Thyroid gland (tissue), 4 donors: ENCODE measurements at regions not wholly inside any gene's neighbourhood (a gene's known extent, or its start where the extent isn't known, plus 50 kb on each side); places are given as distances from the start of the nearest gene placed in this dataset.

ENCODE experiments used
- DNase-seq, 2 donors: peaks; one replicate each; pipeline ENCODE4 v3.0.0-alpha.2; 2019
- H3K27ac ChIP-seq, 3 donors: fragments of 200-600 bp; sonication (generic); 1 replicate in 2 of 3; 2 replicates in 1 of 3; pipeline ENCODE4 v1.5.1; 2016 to 2019; ENCODE audit warnings: mild to moderate bottlenecking in 1 of 3, moderate library complexity in 1 of 3
- H3K27me3 ChIP-seq: fragments of 200-600 bp; sonication (generic); one replicate; pipeline ENCODE4 v1.5.1; 2019
- H3K36me3 ChIP-seq, 2 donors: fragments of 200-600 bp; sonication (generic); one replicate each; pipeline ENCODE4 v1.5.1; 2016 to 2019
- H3K4me1 ChIP-seq, 2 donors: fragments of 200-600 bp; sonication (generic); one replicate each; pipeline ENCODE4 v1.5.1; 2017 to 2019
- H3K4me3 ChIP-seq, 3 donors: fragments of 200-600 bp; sonication (generic); replicated peaks in 1 of 3; 1 replicate in 2 of 3; 2 replicates in 1 of 3; pipeline ENCODE4 v1.5.1; 2016; ENCODE audit warnings: mild to moderate bottlenecking in 1 of 3
- H3K9me3 ChIP-seq: fragments of 200-600 bp; sonication (generic); one replicate; pipeline ENCODE4 v1.5.1; 2017
- CTCF ChIP-seq, 6 experiments: fragments of 200-600 bp in 3 of 6; fragments of 450-650 bp in 3 of 6; sonication (generic) in 3 of 6; IDR thresholded peaks; one replicate each; pipeline ENCODE4 v1.5.1; 2016 to 2019; ENCODE audit warnings: antibody characterized with exemption in 6 of 6, mild to moderate bottlenecking in 2 of 6, inconsistent platforms in 1 of 6, moderate library complexity in 1 of 6
- POLR2A ChIP-seq, 2 donors: fragments of 450-650 bp; IDR thresholded peaks; one replicate each; pipeline ENCODE4 v1.6.1; 2017; ENCODE audit warnings: antibody characterized with exemption in 2 of 2, mild to moderate bottlenecking in 2 of 2, moderate library complexity in 1 of 2
- WGBS, 2 donors: methylation state at CpG; one replicate each; pipeline ENCODE4 v1.1.5; 2017; 5-methylcytosine and 5-hydroxymethylcytosine counted together
- intact Hi-C: fragments of 100-400 bp; cut with DNase I; formaldehyde crosslinking; loops from one replicate; pipeline ENCODE4 v1.15.1; 2023

GRCh38 chr14:100450736-100451135 is 127.6 kb downstream of the SLC25A47 start:
- no peak overlapping the region for H3K4me3 ChIP-seq
- DNase-seq = no peak
- H3K27ac ChIP-seq = no peak overlapping the region
- H3K36me3 ChIP-seq = no peaks in the 10 kb centered on the region
- H3K4me1 ChIP-seq = no peaks in the 10 kb centered on the region
- TF ChIP-seq POLR2A (IDR thresholded peaks at IDR 0.05) (no peak), CTCF (IDR thresholded peaks at IDR 0.05) (no peak)
- WGBS, 2 donors = 81 to 84% methylated on average over 6 of the region's 6 CpGs
- no peaks in the 10 kb centered on the region for H3K9me3 ChIP-seq
- intact Hi-C loops = no loop called here
- H3K27me3 ChIP-seq = no peaks in the 10 kb centered on the region

GRCh38 chr14:100451264-100451663 is 128.1 kb downstream of the SLC25A47 start:
- 91 to 92% methylated on average over 6 of the region's 6 CpGs for WGBS, 2 donors
- TF ChIP-seq CTCF (IDR thresholded peaks at IDR 0.05) (no peak), POLR2A (IDR thresholded peaks at IDR 0.05) (no peak)
- Histone ChIP-seq H3K9me3 (no peaks in the 10 kb centered on the region), H3K27ac (no peak overlapping the region), H3K27me3 (no peaks in the 10 kb centered on the region), H3K4me3 (no peak overlapping the region), H3K36me3 (no peaks in the 10 kb centered on the region), H3K4me1 (no peaks in the 10 kb centered on the region)
- no peak for DNase-seq
- intact Hi-C loops = no loop called here

- Histone ChIP-seq H3K27me3 (no peaks in the 10 kb centered on the region), H3K9me3 (no peaks in the 10 kb centered on the region), H3K4me1 (no peaks in the 10 kb centered on the region), H3K27ac (no peak overlapping the region), H3K36me3 (no peaks in the 10 kb centered on the region), H3K4me3 (no peak overlapping the region)
- 72 to 82% methylated on average over 2 of the region's 2 CpGs for WGBS, 2 donors
- TF ChIP-seq POLR2A (IDR thresholded peaks at IDR 0.05) (no peak), CTCF (IDR thresholded peaks at IDR 0.05) (no peak)
- intact Hi-C loops = no loop called here
- DNase-seq = no peak
These were observed 130.8 kb downstream of the SLC25A47 start for GRCh38 chr14:100453930-100454329.

- DNase-seq = no peak
- H3K27me3 ChIP-seq = no peaks in the 10 kb centered on the region
- 83 to 94% methylated on average over 1 of the region's 1 CpG for WGBS, 2 donors
- no peaks in the 10 kb centered on the region for H3K4me1 ChIP-seq
- no peak overlapping the region for H3K27ac ChIP-seq
- no peak overlapping the region for H3K4me3 ChIP-seq
- no peak for TF ChIP-seq CTCF (IDR thresholded peaks at IDR 0.05)
- H3K9me3 ChIP-seq = no peaks in the 10 kb centered on the region
- intact Hi-C loops = no loop called here
- no peaks in the 10 kb centered on the region for H3K36me3 ChIP-seq
These were observed 131.3 kb downstream of the SLC25A47 start for GRCh38 chr14:100454437-100454836.

GRCh38 chr14:100463937-100464336 is 123.3 kb downstream of the BEGAIN start:
- no peaks in the 10 kb centered on the region for H3K27me3 ChIP-seq
- H3K4me1 ChIP-seq = no peaks in the 10 kb centered on the region
- intact Hi-C loops = no loop called here
- H3K27ac ChIP-seq = no peak overlapping the region
- TF ChIP-seq POLR2A (IDR thresholded peaks at IDR 0.05) (no peak), CTCF (IDR thresholded peaks at IDR 0.05) (no peak)
- H3K9me3 ChIP-seq = no peaks in the 10 kb centered on the region
- no peak overlapping the region for H3K4me3 ChIP-seq
- H3K36me3 ChIP-seq = no peaks in the 10 kb centered on the region
- 93 to 95% methylated on average over 3 of the region's 3 CpGs for WGBS, 2 donors
- no peak for DNase-seq
